Panc1 (cell line): ENCODE measurements at regions not wholly inside any gene's neighbourhood (a gene's known extent, or its start where the extent isn't known, plus 50 kb on each side); places are given as distances from the start of the nearest gene placed in this dataset.

Source experiments
- CTCF ChIP-seq: fragments of 450-650 bp; IDR thresholded peaks from 2 replicates; pipeline ENCODE4 v1.5.1; 2017; ENCODE audit warnings: mild to moderate bottlenecking
- POLR2AphosphoS5 ChIP-seq: IDR thresholded peaks from 2 replicates; pipeline ENCODE4 v1.6.1; 2012; ENCODE audit warnings: mild to moderate bottlenecking, low read depth, low read length, moderate library complexity
- REST ChIP-seq, 2 experiments: IDR thresholded peaks; 2 replicates each; pipeline ENCODE4 v1.6.1; 2011 to 2012; ENCODE audit warnings: low read depth in 2 of 2, control low read depth in 1 of 2, low read length in 1 of 2, mild to moderate bottlenecking in 1 of 2, moderate library complexity in 1 of 2; ENCODE audit not compliant: insufficient read depth in 1 of 2
- SIN3A ChIP-seq: IDR thresholded peaks from 2 replicates; pipeline ENCODE4 v1.6.1; 2012; ENCODE audit warnings: low read depth, mild to moderate bottlenecking, low read length, moderate library complexity, borderline replicate concordance; ENCODE audit not compliant: insufficient read depth

GRCh38 chr4:124028182-124028581, 631.6 kb downstream of the SPRY1 start:
- TF ChIP-seq CTCF (no peak), REST (IDR thresholded peaks at IDR 0.05; ENCODE audit: insufficient read depth in 1 of 2, low read depth in 2 of 2, low read length in 1 of 2) (no peak), POLR2AphosphoS5 (no peak), SIN3A (no peak)
